Stimulated activated naive CD8-positive, alpha-beta T cell treated with anti-CD3 and anti-CD28 coated beads, Interleukin-15, amount 100 ng/mL, for 72 hours (primary cell): ENCODE measurements at regions not wholly inside any gene's neighbourhood (a gene's known extent, or its start where the extent isn't known, plus 50 kb on each side); places are given as distances from the start of the nearest gene placed in this dataset.
A peak's percentile ranks its signal among the peaks of the same experiment; 100 is the strongest.

ENCODE experiments used
- ATAC-seq: fragments of 150-1000 bp; cut with Tn5 transposase; 2 replicates; pipeline ENCODE4 v1.10.0; 2021; ENCODE audit warnings: mild to moderate bottlenecking, moderate library complexity
- DNase-seq, 2 donors: peaks; one replicate each; pipeline ENCODE4 v3.0.0; 2021 to 2022
- H3K27ac Mint-ChIP-seq, 2 donors: one replicate each; pipeline ENCODE4 v1.8.0; 2022; ENCODE audit warnings: mild to moderate bottlenecking in 2 of 2, mixed read lengths in 2 of 2, moderate library complexity in 2 of 2
- H3K27me3 Mint-ChIP-seq: one replicate; pipeline ENCODE4 v1.8.0; 2022; ENCODE audit warnings: mixed read lengths
- H3K4me1 Mint-ChIP-seq: one replicate; pipeline ENCODE4 v1.8.0; 2022; ENCODE audit warnings: mild to moderate bottlenecking, mixed read lengths
- H3K4me3 Mint-ChIP-seq, 2 donors: one replicate each; pipeline ENCODE4 v1.8.0; 2022; ENCODE audit warnings: mild to moderate bottlenecking in 2 of 2, mixed read lengths in 2 of 2, moderate library complexity in 1 of 2
- H3K9me3 Mint-ChIP-seq, 2 donors: one replicate each; pipeline ENCODE4 v1.8.0; 2022; ENCODE audit warnings: mixed read lengths in 2 of 2

DNA sequence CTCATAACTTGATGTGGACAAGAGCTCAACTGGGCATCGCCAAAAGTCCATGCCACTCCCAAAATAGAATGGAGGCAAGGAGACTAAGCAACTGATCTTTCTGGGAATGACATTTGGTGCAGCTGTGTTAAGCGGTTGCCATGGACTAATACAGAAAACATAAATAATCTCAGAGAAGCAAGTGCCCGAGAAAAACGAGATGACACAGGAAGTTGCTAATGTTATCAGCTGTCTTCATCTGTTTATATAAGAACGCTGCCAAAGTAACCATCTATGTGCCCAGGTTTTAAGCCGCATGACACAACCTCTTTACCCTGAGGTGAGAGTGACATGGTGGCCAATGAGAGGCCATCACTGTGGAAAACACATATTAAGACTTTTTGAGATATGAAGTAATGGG lies 54.9 kb upstream of the SACS start:
- Mint-ChIP-seq H3K4me1 (no peaks in the 10 kb centered on the region), H3K27ac (no peak overlapping the region), H3K9me3 (no peaks in the 10 kb centered on the region), H3K4me3 (no peak overlapping the region), H3K27me3 (peaks cover 32% of the 10 kb centered on the region)
- ATAC-seq (no peak), DNase-seq (no peak)

DNA sequence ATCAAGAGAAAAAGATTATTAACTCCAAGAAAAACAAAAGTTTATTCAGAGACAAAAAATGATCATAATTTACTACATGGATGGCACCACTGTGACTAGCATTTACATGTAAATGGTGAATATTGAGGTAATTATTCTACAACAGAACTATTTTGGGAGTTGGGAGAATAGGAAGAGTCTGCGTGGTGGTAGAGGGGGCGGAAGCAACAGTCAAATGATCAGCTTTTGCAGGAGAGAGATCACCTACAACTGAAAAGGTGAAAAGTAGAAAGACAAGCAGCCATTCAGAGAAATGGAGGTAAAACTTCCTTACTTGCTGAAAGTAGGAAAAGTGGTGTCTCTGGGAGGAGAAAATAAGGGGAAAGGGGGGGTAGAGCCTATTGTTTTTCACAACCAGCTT lies 62.8 kb upstream of the SACS start:
- Mint-ChIP-seq H3K4me1 (no peaks in the 10 kb centered on the region), H3K4me3 (no peak overlapping the region), H3K27ac (no peak overlapping the region)

DNA sequence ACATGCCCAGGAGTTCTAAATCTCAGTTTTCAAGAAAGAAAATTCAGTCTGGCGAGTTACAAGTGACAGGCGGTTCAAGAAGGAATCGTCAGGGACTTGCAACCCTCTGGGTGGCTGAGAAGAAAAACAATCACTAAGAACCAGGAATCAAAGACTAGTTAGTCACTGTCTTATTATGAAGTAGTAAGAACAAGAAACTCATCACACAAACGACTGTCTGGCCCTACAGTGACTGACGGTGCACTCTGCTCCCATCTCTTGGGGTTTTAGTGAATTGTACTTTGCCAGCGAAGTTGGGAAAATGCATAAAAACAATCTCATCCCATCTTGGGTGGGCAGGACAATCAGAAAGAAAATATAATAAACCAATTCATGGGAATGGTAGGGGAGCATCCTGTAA lies 63.7 kb upstream of the SACS start:
- Mint-ChIP-seq H3K4me1 (no peaks in the 10 kb centered on the region), H3K27me3 (peaks cover 29% of the 10 kb centered on the region), H3K9me3 (no peaks in the 10 kb centered on the region), H3K4me3 (no peak overlapping the region), H3K27ac (no peak overlapping the region)
- DNase-seq = no peak
- no peak for ATAC-seq

More for the DNA sequence above, 62.8 kb upstream of the SACS start:
- peaks cover 29% of the 10 kb centered on the region for H3K27me3 Mint-ChIP-seq
- DNase-seq = no peak
- no peaks in the 10 kb centered on the region for H3K9me3 Mint-ChIP-seq
- no peak for ATAC-seq

DNA sequence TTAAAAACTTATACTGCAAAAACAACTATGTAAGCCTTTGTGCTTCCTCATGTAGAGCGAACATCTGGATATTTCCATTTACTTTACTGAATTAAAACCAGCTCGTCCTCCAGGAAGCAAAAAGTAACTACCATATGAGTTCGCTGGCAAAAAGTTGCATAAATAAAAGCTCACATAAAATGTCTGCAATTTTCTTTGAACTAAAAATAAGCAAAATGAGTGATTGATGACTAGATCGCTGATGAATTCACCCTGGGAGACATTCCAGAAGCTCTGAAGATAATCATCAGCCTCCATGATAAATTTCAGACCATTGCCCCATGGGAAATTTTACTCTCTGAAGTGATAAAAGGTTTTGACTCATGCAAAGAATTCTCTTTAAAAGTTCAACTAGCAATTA lies 67.3 kb upstream of the SACS start:
- ATAC-seq (no peak), DNase-seq (no peak)
- Mint-ChIP-seq H3K4me1 (no peaks in the 10 kb centered on the region), H3K4me3 (no peak overlapping the region), H3K9me3 (no peaks in the 10 kb centered on the region), H3K27me3 (peaks cover 8% of the 10 kb centered on the region), H3K27ac (no peak overlapping the region)

DNA sequence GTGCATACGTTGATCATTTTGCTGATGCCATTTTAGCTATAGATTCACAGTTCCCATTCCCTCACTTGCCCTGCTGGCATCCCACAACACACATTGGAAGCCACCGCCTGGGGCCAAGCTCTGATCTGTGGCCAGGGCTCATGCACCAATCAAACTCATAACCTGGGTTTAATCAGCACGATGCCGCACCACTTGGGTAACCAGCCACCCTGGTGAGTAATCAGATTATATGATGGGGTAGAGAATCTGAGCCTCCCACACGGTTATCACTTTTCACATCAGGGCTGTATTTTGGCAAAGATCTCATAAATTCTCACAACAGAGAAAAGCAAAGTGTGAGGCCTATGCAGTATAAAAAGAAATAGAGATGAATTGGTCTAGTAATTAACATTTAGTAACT lies 66.0 kb upstream of the TNFRSF19 start:
- DNase-seq = no peak
- H3K4me3 Mint-ChIP-seq = no peak overlapping the region
- no peaks in the 10 kb centered on the region for H3K4me1 Mint-ChIP-seq
- no peaks in the 10 kb centered on the region for H3K9me3 Mint-ChIP-seq
- H3K27ac Mint-ChIP-seq = no peak overlapping the region
- no peaks in the 10 kb centered on the region for H3K27me3 Mint-ChIP-seq
- no peak for ATAC-seq

DNA sequence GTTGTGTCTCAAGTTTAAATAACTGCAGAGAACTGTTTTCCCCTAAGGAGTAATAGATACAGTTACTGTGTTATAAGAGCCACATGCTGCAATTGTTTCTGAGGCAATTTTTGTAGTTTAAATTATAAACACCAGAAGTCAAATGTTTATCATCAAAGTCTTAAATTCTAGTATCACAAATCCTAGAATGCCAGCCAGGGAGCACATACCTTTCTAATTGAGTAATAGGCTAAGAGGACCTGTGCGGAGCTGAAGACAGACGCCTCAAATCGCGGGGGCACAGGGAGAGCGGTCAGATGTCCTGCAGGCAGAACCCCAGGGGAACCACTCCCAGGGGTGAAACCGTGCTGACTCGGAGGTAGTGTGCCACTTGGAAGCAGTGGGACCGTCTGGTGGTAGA lies 65.2 kb upstream of the TNFRSF19 start:
- DNase-seq (no peak), ATAC-seq (no peak)
- Mint-ChIP-seq H3K4me1 (no peaks in the 10 kb centered on the region), H3K27me3 (no peaks in the 10 kb centered on the region), H3K9me3 (no peaks in the 10 kb centered on the region), H3K27ac (no peak overlapping the region), H3K4me3 (no peak overlapping the region)

DNA sequence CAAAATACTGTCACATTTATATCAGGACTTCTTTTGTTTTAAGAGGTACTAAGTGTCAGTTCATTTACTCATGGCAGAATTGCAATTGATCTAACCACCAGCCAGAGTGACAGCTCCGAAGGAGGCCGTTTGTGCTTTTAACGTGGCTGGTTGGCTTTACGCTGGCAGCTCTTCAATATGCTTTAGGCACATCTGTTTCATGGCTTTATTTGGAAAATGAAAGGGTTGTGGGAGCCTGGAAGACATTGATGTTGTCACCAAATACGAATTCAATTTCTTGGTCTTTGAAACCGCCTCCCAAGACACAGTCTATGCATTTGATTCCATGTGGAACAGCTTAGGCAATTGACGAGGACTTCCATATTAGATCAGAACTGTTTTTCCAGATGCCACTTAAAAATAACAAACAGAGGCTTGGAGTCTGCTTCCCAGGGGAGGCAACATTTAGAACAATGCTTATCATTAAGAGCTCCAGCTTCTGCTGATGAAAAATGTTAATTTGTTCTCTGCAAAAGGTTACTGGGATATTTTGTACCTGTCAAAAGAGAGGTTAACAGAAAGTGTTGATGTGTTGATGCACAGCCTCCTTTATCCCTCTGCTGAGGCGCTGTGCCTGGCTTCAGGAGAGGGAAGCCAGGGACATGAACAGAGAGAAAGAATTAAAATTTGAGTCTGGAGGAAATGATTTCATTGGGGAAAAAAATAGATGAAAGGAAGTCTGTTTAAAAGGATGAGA lies 64.0 kb upstream of the TNFRSF19 start:
- Mint-ChIP-seq H3K27ac (no peak overlapping the region), H3K4me1 (no peaks in the 10 kb centered on the region), H3K9me3 (no peaks in the 10 kb centered on the region), H3K27me3 (peaks cover 1% of the 10 kb centered on the region), H3K4me3 (no peak overlapping the region)
- no peak for ATAC-seq
- DNase-seq = no peak

DNA sequence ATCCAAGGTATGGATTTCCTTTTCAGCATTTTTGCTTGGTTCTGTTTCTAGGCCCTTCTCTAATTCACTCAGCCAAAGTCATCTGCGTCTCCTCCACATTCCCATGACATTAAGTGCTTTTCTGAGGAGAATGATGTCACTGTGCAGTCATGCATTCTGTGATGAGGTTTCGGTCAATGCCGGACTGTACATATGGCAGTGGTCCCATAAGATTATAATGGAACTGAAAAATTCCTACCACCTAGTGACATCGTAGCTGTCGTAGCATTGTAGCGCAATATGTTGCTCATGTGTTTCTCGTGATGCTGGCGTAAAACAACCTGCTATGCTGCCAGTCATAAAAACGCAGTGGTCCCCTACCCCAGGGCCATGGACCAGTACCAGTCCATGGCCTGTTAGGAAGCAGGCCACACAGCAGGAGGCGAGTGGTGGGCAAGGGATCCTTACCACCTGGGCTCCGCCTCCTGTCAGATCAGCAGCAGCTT lies 63.4 kb upstream of the TNFRSF19 start:
- no peak for DNase-seq
- no peak overlapping the region for H3K27ac Mint-ChIP-seq
- ATAC-seq = no peak
- peaks cover 7% of the 10 kb centered on the region for H3K27me3 Mint-ChIP-seq
- H3K9me3 Mint-ChIP-seq = no peaks in the 10 kb centered on the region
- no peaks in the 10 kb centered on the region for H3K4me1 Mint-ChIP-seq
- H3K4me3 Mint-ChIP-seq = no peak overlapping the region

DNA sequence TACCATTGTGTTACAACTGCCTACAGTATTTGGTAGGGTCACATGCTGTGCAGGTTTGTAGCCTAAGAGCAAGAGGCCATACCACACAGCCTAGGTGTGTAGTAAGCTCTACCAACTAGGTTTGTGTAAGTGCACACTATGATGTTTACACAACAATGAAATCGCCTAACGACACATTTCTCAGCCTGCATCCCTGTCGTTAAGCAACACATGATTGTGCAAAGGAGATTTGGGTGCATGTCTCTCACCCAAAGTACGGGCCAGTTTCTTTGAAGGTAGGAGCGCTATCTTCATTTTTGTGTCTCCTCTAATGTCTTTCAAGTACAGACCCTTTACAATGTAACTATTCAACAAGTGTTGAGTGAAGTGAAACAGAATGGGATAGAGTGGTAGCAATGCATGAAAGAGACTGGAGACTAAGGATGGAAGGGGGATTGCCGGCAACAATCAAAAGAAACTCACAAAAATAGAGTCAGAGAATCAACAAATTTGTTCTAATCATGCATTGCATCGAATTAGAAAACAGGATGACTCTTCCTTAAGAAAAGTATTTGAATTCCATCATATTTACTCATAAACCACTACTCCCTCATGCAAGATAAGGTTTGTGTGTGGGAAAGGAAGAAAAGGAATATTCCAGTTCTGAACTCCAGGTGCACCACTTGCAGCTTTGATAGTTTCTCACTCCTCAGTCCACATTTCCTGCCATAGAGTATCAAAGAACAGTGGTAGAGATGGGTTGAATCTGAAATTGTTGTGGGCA lies 60.2 kb upstream of the TNFRSF19 start:
- Mint-ChIP-seq H3K4me1 (no peaks in the 10 kb centered on the region), H3K27ac (no peak overlapping the region), H3K9me3 (no peaks in the 10 kb centered on the region), H3K27me3 (peaks cover 37% of the 10 kb centered on the region), H3K4me3 (no peak overlapping the region)
- DNase-seq = no peak
- no peak for ATAC-seq

DNA sequence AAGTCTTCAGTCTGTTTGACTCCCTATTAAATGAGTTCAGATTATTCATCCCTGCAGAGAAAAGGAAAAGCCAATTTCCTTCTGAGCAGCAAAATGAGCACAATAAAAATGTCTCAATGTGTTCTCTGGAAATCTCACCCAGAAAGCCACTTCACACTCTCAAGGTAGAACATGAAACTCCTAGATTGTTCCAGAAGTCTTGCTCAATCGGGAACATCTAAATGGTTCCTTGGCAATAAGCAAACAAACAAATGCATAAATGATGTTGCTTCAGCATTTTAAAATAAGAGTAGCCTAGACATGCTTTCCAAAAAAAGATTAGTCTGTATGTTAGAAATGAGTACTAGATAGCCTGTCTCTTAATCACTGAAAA lies 59.7 kb upstream of the TNFRSF19 start:
- Mint-ChIP-seq H3K9me3 (no peaks in the 10 kb centered on the region), H3K27me3 (peaks cover 43% of the 10 kb centered on the region), H3K27ac (no peak overlapping the region), H3K4me1 (no peaks in the 10 kb centered on the region), H3K4me3 (no peak overlapping the region)
- no peak for ATAC-seq
- no peak for DNase-seq

DNA sequence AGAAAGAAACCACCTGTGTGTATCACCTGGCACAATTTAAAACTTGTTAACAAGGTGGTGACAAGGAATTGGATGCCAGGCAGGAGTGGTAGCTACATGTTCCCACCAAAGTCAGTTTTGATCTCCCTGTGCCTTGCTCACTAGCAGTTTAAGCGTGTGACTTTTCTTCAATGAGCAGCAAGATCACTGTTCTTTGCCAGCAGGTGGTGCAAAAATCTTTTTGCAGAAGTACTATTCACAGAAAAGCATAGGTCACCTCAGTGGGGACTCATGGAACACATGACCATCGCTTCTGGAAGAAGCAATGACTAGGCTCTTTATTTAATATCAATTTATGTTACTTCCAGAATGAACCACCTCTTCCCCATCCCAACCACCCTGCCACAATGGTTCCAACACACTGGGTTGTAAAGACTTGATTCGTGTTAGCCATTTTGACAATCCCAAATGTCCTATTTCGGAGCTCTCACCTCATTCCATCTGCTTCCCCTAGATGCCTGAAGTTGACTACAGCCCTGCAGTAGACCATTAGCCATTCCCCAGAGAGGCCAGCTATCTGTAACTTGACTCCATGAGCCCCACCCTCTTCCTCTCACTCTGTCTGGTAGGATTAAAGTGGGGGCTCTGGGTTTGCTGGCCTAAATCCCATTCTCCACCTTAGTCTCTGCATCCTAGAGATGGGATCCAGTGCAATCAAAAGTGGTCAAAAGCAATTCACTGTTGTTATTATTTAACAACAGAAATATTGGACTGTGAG lies 59.1 kb upstream of the TNFRSF19 start:
- no peak overlapping the region for H3K4me3 Mint-ChIP-seq
- no peak overlapping the region for H3K27ac Mint-ChIP-seq
- peaks cover 45% of the 10 kb centered on the region for H3K27me3 Mint-ChIP-seq
- no peaks in the 10 kb centered on the region for H3K9me3 Mint-ChIP-seq
- H3K4me1 Mint-ChIP-seq = no peaks in the 10 kb centered on the region
- DNase-seq (no peak), ATAC-seq (no peak)

DNA sequence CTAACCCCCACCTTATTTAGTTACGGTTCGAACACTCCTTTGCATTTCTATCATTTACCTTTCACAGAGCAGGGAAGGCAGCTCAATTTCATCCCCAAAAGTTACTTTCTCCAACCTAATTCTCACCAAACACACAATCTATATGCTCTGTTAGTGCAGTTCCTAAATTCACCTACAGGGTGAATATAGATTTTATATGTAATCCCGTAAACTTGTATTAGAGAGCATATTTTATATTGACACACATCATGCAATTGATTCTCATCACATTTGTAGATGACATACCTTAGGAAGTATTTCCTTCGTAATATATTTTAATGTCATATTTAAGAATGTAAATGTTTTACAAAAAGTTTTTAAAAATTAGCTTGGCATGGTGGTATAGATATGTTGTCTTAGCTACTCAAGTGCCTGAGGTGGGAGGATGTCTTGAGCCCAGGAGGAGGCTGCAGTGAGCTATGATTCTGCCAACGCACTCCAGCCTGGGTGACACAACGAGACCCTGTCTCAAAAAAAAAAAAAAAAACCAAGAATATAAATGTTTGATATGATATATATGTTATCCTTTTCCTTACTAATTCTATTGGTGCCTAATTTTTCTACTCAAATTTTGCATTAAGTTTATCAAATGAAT lies 57.3 kb upstream of the TNFRSF19 start:
- DNase-seq = no peak
- H3K4me1 Mint-ChIP-seq = no peaks in the 10 kb centered on the region
- peaks cover 45% of the 10 kb centered on the region for H3K27me3 Mint-ChIP-seq
- no peak overlapping the region for H3K4me3 Mint-ChIP-seq
- no peaks in the 10 kb centered on the region for H3K9me3 Mint-ChIP-seq
- ATAC-seq = no peak
- no peak overlapping the region for H3K27ac Mint-ChIP-seq

DNA sequence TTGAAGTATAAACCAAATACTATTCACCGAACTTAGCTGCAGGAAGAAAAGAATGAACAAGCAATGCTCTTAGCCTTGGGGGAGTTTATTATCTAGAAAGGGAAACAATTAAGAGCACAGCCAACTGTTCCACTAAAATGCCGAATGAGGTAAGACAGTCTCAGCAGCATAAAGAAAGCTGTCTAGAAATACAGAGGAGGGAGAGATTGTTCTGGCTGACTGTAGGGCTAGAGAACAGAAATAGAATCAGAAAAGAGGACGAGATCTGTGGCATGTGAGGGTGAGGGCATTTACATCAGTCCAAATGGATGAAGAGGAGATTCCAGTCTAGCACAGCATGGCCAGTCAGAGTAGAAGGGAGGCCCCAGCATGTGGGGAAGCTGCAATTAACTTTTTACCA lies 56.8 kb upstream of the TNFRSF19 start:
- Mint-ChIP-seq H3K4me1 (no peaks in the 10 kb centered on the region), H3K27me3 (peaks cover 45% of the 10 kb centered on the region), H3K27ac (no peak overlapping the region), H3K4me3 (no peak overlapping the region), H3K9me3 (no peaks in the 10 kb centered on the region)
- no peak for ATAC-seq
- no peak for DNase-seq

DNA sequence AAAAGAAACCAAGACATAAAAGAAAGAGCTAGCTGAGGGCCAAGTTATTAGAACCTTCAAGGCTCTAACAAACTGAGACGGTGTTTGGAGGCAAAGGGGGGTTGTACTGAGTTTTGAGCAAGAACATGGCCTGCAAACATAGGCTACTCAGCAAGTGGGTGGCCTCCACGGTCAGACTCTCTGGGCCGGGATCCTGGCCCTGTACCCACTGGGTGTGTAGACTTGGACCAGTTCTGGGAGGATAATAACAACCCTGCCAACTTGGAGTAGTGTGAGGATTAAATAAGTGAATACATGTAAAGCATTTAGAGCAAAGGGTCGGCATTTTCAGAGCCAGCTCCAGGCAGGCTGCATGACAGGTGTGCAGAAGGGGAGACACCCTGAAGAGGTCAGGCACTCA lies 56.1 kb upstream of the TNFRSF19 start:
- Mint-ChIP-seq H3K4me1 (no peaks in the 10 kb centered on the region), H3K27ac (peak overlapping the region in 1 of 2 donors; percentile 37), H3K9me3 (no peaks in the 10 kb centered on the region), H3K4me3 (no peak overlapping the region), H3K27me3 (peaks cover 45% of the 10 kb centered on the region)
- ATAC-seq (no peak), DNase-seq (no peak)

DNA sequence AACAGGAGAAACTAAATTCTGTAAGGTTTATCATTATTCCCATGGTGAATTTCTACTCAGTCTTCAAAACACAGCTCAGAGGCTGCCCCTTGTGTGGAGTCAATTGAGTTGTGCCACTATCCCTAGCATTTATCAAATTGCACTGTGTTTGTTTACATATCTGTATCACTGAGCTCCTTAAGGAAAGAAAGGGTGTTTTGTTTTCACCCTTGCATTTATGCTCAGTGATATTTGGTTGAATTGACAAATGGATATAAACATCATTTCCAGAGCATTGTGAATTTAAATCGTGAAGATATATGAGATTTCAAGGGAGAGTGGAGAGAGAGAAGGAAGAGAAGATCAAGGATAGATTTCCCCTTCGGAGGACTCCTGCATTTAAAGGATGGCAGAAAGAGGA lies 55.1 kb upstream of the TNFRSF19 start:
- Mint-ChIP-seq H3K27me3 (peaks cover 45% of the 10 kb centered on the region), H3K27ac (no peak overlapping the region), H3K4me3 (no peak overlapping the region), H3K4me1 (no peaks in the 10 kb centered on the region), H3K9me3 (no peaks in the 10 kb centered on the region)
- DNase-seq (no peak), ATAC-seq (no peak)

DNA sequence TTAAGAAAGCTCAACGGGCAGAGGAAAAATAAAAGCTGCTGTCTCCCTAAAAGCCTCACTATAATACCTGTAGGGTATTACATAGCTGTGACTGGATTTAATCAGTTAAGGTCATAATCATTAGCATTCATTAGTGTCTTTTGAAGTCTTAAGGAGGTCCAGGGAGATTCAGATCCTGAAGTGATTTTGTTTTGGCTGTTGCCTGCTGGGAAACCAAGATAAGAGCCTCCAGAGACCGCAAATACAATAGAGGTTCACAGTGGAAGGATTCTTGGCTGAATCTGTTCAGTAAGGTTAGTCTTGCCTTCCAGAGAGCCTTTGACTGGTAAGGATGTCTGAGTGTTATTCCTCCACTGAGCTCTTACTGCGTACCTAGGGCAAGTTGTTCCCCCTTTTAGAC lies 54.0 kb upstream of the TNFRSF19 start:
- no peaks in the 10 kb centered on the region for H3K9me3 Mint-ChIP-seq

More for the DNA sequence above, 54.0 kb upstream of the TNFRSF19 start:
- Mint-ChIP-seq H3K4me1 (no peaks in the 10 kb centered on the region), H3K27ac (no peak overlapping the region), H3K27me3 (peaks cover 44% of the 10 kb centered on the region), H3K4me3 (no peak overlapping the region)
- ATAC-seq (no peak), DNase-seq (no peak)
